BLaER1 treated with 17β-estradiol and CSF1 and Interleukin-3, amounts not matched to agents 10 nM and 100 nM (cell line): ENCODE measurements at regions not wholly inside any gene's neighbourhood (a gene's known extent, or its start where the extent isn't known, plus 50 kb on each side); places are given as distances from the start of the nearest gene placed in this dataset.

Source experiments
- H3K27ac ChIP-seq, 11 experiments: shearing (Covaris generic); formaldehyde crosslinking; 2 replicates each; pipeline ENCODE4 v1.8.1; 2022
- H3K27me3 ChIP-seq, 11 experiments: shearing (Covaris generic); formaldehyde crosslinking; 2 replicates each; pipeline ENCODE4 v1.8.1; 2022
- H3K36me3 ChIP-seq, 11 experiments: shearing (Covaris generic); formaldehyde crosslinking; 2 replicates each; pipeline ENCODE4 v1.8.1; 2022
- H3K4me1 ChIP-seq, 10 experiments: shearing (Covaris generic); formaldehyde crosslinking; 2 replicates each; pipeline ENCODE4 v1.8.1; 2022
- H3K4me2 ChIP-seq, 11 experiments: shearing (Covaris generic); formaldehyde crosslinking; 2 replicates each; pipeline ENCODE4 v1.8.1; 2022
- H3K4me3 ChIP-seq, 10 experiments: shearing (Covaris generic); formaldehyde crosslinking; 2 replicates each; pipeline ENCODE4 v1.8.1; 2022
- H3K9ac ChIP-seq, 11 experiments: shearing (Covaris generic); formaldehyde crosslinking; 2 replicates each; pipeline ENCODE4 v1.8.1; 2022
- H3K9me3 ChIP-seq, 11 experiments: shearing (Covaris generic); formaldehyde crosslinking; replicated peaks in 1 of 11; 2 replicates each; pipeline ENCODE4 v1.8.1; 2022
- H4K20me1 ChIP-seq, 11 experiments: shearing (Covaris generic); formaldehyde crosslinking; 2 replicates each; pipeline ENCODE4 v1.8.1; 2022
- Cebpa-rat ChIP-seq, 11 experiments: shearing (Covaris generic); IDR thresholded peaks; 2 replicates each; pipeline ENCODE4 v1.8.1; 2022

- Histone ChIP-seq H3K27me3 (no peaks in the 10 kb centered on the region), H3K4me1 (peaks cover 9 to 19% (median 13%) of the 10 kb centered on the region in 10 experiments; a peak in 18 of 20 replicates), H3K4me2 (peak overlapping the region in 10 of 11 experiments; percentile 4 to 48 (median 22); a peak in 8 of 22 replicates), H3K36me3 (no peaks in the 10 kb centered on the region), H3K9ac (no peak overlapping the region), H3K4me3 (no peak overlapping the region), H4K20me1 (no peaks in the 10 kb centered on the region), H3K27ac (peak overlapping the region in 8 of 11 experiments; percentile 12 to 49 (median 28); a peak in 8 of 22 replicates), H3K9me3 (peaks cover 0 to 17% (median 9%) of the 10 kb centered on the region in 11 experiments; a peak in 12 of 22 replicates)
- TF ChIP-seq Cebpa-rat (IDR thresholded peaks at IDR 0.05), result no peak
Observed at GRCh38 chr13:24074678-24075077, 85.8 kb upstream of the SPATA13 start.

DNA sequence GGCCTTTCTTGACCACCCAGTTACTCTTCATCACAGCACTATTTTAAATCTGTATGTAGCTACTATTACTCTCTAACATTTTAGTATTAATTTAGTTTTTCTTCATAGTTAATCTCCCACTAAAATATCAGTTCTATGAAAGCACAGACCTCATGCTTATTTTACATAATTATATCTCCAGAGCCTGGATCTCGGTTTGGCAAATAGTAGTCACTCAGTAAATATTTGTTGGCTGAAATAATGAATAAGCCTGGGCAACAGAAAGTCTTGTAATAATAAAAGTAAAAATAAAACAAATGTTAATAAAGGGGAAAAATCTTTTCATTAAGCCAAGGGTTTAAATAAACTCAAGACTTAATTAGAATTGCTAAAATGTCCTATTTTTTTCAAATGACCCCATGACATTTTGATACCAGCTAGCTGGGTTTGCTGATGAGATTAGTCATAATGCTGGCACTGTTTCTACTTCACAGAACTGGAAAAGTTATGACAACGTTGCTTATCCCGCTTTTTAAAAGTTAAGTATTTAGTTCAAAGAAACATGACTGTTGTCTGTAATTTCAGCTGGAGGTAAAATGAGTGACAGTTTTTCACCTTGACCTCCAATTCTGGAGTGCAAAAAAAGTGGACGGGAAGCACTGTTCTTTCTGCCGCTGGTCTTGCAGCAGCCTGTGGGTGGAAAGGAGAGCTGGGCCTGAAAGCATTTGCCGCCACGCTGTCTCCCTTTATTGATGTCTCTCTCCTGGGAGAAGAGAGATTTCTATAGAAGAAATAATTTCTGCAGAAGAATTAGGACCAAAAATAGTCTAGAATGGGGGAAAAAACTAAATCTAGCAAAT lies 85.2 kb upstream of the SPATA13 start:
- TF ChIP-seq Cebpa-rat (IDR thresholded peaks at IDR 0.05), result no peak
- peak overlapping the region in 5 of 11 experiments; percentile 23 to 49 (median 31); a peak in 5 of 22 replicates for H3K27ac ChIP-seq

GRCh38 chr13:24076109-24076508 lies 84.4 kb upstream of the SPATA13 start:
- TF ChIP-seq Cebpa-rat (IDR thresholded peaks at IDR 0.05), result no peak
- Histone ChIP-seq H3K27ac (no peak overlapping the region; a peak in 1 of 22 replicates), H3K4me2 (peak overlapping the region in 6 of 11 experiments; percentile 8 to 48 (median 22); a peak in 11 of 22 replicates), H4K20me1 (no peaks in the 10 kb centered on the region), H3K4me3 (no peak overlapping the region), H3K4me1 (peaks cover 9 to 19% (median 13%) of the 10 kb centered on the region in 10 experiments; a peak in 18 of 20 replicates), H3K36me3 (no peaks in the 10 kb centered on the region), H3K27me3 (no peaks in the 10 kb centered on the region), H3K9ac (no peak overlapping the region), H3K9me3 (peaks cover 0 to 17% (median 9%) of the 10 kb centered on the region in 11 experiments; a peak in 12 of 22 replicates)

More for the DNA sequence above, 85.2 kb upstream of the SPATA13 start:
- H3K4me2 ChIP-seq, result peak overlapping the region in 10 of 11 experiments; percentile 4 to 48 (median 22); a peak in 8 of 22 replicates
- H3K36me3 ChIP-seq, result no peaks in the 10 kb centered on the region
- H3K4me3 ChIP-seq, result no peak overlapping the region
- no peaks in the 10 kb centered on the region for H4K20me1 ChIP-seq
- H3K4me1 ChIP-seq, result peaks cover 9 to 19% (median 13%) of the 10 kb centered on the region in 10 experiments; a peak in 18 of 20 replicates
- no peak overlapping the region for H3K9ac ChIP-seq
- H3K9me3 ChIP-seq, result peaks cover 0 to 17% (median 9%) of the 10 kb centered on the region in 11 experiments; a peak in 12 of 22 replicates
- no peaks in the 10 kb centered on the region for H3K27me3 ChIP-seq

DNA sequence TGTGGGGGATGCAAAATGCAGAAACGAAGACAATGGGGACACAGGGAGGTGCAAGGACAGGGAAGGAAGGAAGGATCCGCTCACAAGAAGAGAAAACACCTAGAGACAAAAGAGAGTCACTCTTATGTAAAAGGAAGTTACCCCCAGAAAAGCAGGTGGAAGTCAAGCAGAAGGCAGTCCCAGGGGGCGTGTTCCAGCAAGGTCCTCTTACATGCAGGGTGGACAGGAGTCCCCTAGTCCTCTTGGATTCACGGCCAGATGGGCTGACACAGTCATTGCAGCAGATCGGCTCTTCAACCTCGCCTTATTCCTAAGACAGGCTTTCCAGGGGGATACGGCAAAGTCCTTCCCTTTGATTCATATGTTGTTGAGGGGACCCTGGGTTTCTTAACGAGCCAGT lies 83.9 kb upstream of the SPATA13 start:
- H3K27ac ChIP-seq, result no peak overlapping the region
- H3K9ac ChIP-seq, result no peak overlapping the region
- no peak overlapping the region for H3K4me3 ChIP-seq
- peaks cover 9 to 19% (median 13%) of the 10 kb centered on the region in 10 experiments; a peak in 18 of 20 replicates for H3K4me1 ChIP-seq
- H3K36me3 ChIP-seq, result no peaks in the 10 kb centered on the region
- peaks cover 0 to 17% (median 9%) of the 10 kb centered on the region in 11 experiments; a peak in 12 of 22 replicates for H3K9me3 ChIP-seq
- no peaks in the 10 kb centered on the region for H3K27me3 ChIP-seq
- H4K20me1 ChIP-seq, result no peaks in the 10 kb centered on the region
- no peak for TF ChIP-seq Cebpa-rat (IDR thresholded peaks at IDR 0.05)
- H3K4me2 ChIP-seq, result peak overlapping the region in 7 of 11 experiments; percentile 3 to 48 (median 16); a peak in 11 of 22 replicates

- H3K27ac ChIP-seq, result no peak overlapping the region
- H3K4me3 ChIP-seq, result no peak overlapping the region
- H3K4me2 ChIP-seq, result no peak overlapping the region
- no peaks in the 10 kb centered on the region for H3K27me3 ChIP-seq
- no peak overlapping the region for H3K9ac ChIP-seq
- no peaks in the 10 kb centered on the region for H4K20me1 ChIP-seq
- no peaks in the 10 kb centered on the region for H3K36me3 ChIP-seq
- peaks cover 0 to 11% (median 7%) of the 10 kb centered on the region in 10 experiments; a peak in 9 of 20 replicates for H3K4me1 ChIP-seq
- no peak for TF ChIP-seq Cebpa-rat (IDR thresholded peaks at IDR 0.05)
- H3K9me3 ChIP-seq, result peaks cover 0 to 6% (median 0%) of the 10 kb centered on the region in 11 experiments; a peak in 1 of 22 replicates
Observed at GRCh38 chr13:24080134-24080533, 80.4 kb upstream of the SPATA13 start.

DNA sequence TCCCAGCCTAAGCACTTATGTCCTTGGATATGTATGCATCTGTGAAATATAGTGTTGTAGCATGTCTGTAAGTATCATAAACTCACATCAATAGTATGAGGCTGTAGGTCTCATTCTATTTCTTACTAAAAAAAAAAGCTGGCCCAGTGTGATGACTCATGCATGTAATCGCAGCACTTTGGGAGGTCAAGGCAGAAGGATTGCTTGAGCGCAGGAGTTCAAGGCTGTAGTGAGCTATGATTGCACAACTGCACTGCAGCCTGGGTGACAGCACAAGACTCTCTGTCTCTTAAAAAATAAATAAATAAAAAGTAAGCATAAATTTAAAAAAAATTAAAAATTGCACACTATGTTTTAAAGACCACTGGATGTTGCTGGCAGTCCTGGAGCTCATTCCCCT lies 79.1 kb upstream of the SPATA13 start:
- Histone ChIP-seq H3K4me1 (peaks cover 0 to 5% (median 4%) of the 10 kb centered on the region in 10 experiments; a peak in 8 of 20 replicates), H3K36me3 (no peaks in the 10 kb centered on the region), H4K20me1 (no peaks in the 10 kb centered on the region), H3K27ac (no peak overlapping the region), H3K9ac (no peak overlapping the region), H3K4me2 (no peak overlapping the region), H3K9me3 (no peaks in the 10 kb centered on the region), H3K4me3 (no peak overlapping the region), H3K27me3 (no peaks in the 10 kb centered on the region)
- TF ChIP-seq Cebpa-rat (IDR thresholded peaks at IDR 0.05), result peak in 1 of 11 experiments; percentile 38; a peak in 1 of 22 replicates

DNA sequence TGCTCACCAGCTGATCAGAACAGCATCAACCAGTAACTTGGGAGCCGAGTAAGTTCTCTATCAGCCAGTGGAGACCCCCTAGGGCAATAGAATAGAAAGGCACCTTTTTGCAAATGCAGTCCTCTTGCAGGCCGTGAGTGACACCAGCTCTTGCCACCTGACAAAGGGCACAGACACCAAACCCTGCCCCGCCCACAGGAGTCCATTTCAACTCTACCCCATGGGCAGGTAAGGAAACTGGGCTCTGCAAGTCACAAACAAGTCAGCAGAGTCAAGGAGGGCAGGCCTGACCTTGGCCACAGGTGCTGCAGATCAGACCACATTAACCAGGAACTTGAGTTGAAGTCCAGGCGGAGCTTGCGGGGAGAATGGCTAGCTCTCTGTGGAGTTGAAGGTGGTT lies 77.4 kb upstream of the SPATA13 start:
- Histone ChIP-seq H4K20me1 (no peaks in the 10 kb centered on the region), H3K4me2 (no peak overlapping the region), H3K27ac (no peak overlapping the region), H3K4me3 (no peak overlapping the region), H3K36me3 (no peaks in the 10 kb centered on the region), H3K9me3 (no peaks in the 10 kb centered on the region), H3K27me3 (no peaks in the 10 kb centered on the region), H3K4me1 (no peaks in the 10 kb centered on the region), H3K9ac (no peak overlapping the region)
- TF ChIP-seq Cebpa-rat (IDR thresholded peaks at IDR 0.05), result no peak

DNA sequence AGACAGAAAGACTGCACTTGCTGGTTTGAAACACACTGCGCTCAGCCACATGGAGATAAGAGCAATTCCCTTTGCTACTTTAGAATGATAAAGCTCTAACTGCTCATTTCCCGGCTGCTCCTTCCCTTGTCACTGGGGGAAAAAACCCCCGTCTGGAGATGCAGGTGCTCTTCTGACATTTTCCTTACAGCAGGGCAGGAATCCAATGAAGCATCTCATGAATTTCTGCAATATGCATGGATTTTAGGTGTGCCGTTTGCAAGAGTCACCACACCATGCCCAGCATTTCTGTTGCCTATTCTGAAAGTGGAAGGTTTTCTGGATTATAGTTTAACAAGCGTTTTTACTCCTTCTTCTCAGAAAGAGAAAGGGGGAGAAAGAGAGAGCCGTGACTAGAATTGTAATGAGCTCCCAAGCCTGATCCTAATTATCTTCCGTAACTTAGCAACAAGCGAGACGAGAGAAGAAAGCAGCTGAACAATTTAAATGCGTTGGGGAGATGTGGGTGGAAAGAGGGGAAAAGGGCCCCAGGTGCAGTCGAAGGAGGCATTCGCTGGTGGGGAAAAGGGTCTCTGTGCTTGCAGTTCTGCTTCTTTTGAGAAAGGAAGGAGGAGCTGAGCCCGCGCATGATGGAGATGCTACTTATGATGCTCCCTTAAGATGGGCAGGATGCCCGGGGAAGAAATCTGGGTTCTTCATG lies 76.6 kb upstream of the SPATA13 start:
- no peaks in the 10 kb centered on the region for H4K20me1 ChIP-seq
- no peak overlapping the region for H3K27ac ChIP-seq
- H3K36me3 ChIP-seq, result no peaks in the 10 kb centered on the region
- no peaks in the 10 kb centered on the region for H3K27me3 ChIP-seq
- H3K9me3 ChIP-seq, result no peaks in the 10 kb centered on the region
- H3K4me2 ChIP-seq, result no peak overlapping the region
- H3K9ac ChIP-seq, result no peak overlapping the region
- H3K4me1 ChIP-seq, result no peaks in the 10 kb centered on the region
- no peak overlapping the region for H3K4me3 ChIP-seq
- TF ChIP-seq Cebpa-rat (IDR thresholded peaks at IDR 0.05), result no peak

DNA sequence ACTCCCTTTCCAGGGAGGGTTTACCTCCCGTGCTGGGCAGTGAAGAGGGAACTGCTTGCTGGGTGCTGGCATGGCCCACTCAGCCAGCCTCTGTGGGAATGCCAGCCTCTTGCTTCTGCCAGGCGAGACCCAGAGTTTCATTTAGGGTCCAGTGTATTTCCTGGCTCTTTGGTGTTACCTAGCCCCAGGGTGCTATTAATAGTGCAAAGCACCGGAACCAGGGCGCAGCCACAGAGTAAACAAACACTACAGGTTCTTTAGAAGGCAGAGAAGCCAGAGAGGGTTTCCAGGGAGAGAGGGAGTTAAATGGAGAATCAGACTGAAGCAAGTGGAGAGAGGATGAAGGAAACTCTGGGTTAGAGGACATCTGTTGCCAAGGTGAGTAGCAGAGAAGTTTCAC lies 74.9 kb upstream of the SPATA13 start:
- Histone ChIP-seq H3K4me1 (no peaks in the 10 kb centered on the region), H3K27me3 (no peaks in the 10 kb centered on the region), H3K36me3 (no peaks in the 10 kb centered on the region), H3K4me3 (no peak overlapping the region), H4K20me1 (no peaks in the 10 kb centered on the region), H3K27ac (no peak overlapping the region), H3K9me3 (no peaks in the 10 kb centered on the region), H3K4me2 (no peak overlapping the region), H3K9ac (no peak overlapping the region)
- no peak for TF ChIP-seq Cebpa-rat (IDR thresholded peaks at IDR 0.05)
